Sigmoid colon (tissue), 4 donors: ENCODE measurements at regions not wholly inside any gene's neighbourhood (a gene's known extent, or its start where the extent isn't known, plus 50 kb on each side); places are given as distances from the start of the nearest gene placed in this dataset.

Source experiments
- POLR2A ChIP-seq, 2 donors: fragments of 450-650 bp; IDR thresholded peaks; one replicate each; pipeline ENCODE4 v1.6.1; 2016; ENCODE audit warnings: antibody characterized with exemption in 2 of 2, mild to moderate bottlenecking in 2 of 2, moderate library complexity in 2 of 2
- POLR2AphosphoS5 ChIP-seq, 4 donors: sonication (generic); formaldehyde crosslinking; IDR thresholded peaks; one replicate each; pipeline ENCODE4 v1.6.1; 2017; ENCODE audit warnings: antibody characterized with exemption in 4 of 4
- TF ChIP-seq, protein P1 (sequence below), 4 experiments: fragments of 450-650 bp in 3 of 4; fragments of 200-600 bp in 1 of 4; IDR thresholded peaks; one replicate each; pipeline ENCODE4 v1.5.1; 2016 to 2019; ENCODE audit warnings: antibody characterized with exemption in 4 of 4, mild to moderate bottlenecking in 3 of 4, moderate library complexity in 2 of 4

DNA sequence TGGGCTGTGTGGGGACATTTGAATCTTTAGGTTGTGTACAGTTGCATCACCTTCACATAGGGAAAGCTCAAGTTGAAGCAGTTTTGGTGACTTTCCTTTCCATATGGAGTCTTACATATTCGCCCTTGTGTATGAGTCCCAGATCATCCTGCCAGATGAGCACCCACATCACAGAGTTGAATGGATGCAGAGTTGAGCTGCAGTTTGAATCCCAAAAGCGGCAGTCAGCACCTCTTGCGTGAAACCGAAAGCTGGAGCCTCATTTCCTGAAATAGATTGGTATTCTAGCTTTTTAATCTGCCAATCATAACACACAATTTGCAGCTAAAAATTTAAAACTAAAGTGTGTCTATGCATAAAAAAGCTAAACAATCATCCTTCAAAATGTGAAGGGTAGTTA, 162.9 kb upstream of the DIPK2B start:
- TF ChIP-seq, protein P1, sequence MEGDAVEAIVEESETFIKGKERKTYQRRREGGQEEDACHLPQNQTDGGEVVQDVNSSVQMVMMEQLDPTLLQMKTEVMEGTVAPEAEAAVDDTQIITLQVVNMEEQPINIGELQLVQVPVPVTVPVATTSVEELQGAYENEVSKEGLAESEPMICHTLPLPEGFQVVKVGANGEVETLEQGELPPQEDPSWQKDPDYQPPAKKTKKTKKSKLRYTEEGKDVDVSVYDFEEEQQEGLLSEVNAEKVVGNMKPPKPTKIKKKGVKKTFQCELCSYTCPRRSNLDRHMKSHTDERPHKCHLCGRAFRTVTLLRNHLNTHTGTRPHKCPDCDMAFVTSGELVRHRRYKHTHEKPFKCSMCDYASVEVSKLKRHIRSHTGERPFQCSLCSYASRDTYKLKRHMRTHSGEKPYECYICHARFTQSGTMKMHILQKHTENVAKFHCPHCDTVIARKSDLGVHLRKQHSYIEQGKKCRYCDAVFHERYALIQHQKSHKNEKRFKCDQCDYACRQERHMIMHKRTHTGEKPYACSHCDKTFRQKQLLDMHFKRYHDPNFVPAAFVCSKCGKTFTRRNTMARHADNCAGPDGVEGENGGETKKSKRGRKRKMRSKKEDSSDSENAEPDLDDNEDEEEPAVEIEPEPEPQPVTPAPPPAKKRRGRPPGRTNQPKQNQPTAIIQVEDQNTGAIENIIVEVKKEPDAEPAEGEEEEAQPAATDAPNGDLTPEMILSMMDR (IDR thresholded peaks at IDR 0.05), result no peak
- no peak for TF ChIP-seq POLR2A (IDR thresholded peaks at IDR 0.05)
- no peak for TF ChIP-seq POLR2AphosphoS5 (IDR thresholded peaks at IDR 0.05)
